ENCODE measurements at regions not wholly inside any gene's neighbourhood (a gene's known extent, or its start where the extent isn't known, plus 50 kb on each side); places are given as distances from the start of the nearest gene placed in this dataset.
"Not testable (repeated sequence)": the region's sequence is repeated elsewhere in the genome, so short reads cannot be mapped to it uniquely, and the experiment has no call there.

DNA sequence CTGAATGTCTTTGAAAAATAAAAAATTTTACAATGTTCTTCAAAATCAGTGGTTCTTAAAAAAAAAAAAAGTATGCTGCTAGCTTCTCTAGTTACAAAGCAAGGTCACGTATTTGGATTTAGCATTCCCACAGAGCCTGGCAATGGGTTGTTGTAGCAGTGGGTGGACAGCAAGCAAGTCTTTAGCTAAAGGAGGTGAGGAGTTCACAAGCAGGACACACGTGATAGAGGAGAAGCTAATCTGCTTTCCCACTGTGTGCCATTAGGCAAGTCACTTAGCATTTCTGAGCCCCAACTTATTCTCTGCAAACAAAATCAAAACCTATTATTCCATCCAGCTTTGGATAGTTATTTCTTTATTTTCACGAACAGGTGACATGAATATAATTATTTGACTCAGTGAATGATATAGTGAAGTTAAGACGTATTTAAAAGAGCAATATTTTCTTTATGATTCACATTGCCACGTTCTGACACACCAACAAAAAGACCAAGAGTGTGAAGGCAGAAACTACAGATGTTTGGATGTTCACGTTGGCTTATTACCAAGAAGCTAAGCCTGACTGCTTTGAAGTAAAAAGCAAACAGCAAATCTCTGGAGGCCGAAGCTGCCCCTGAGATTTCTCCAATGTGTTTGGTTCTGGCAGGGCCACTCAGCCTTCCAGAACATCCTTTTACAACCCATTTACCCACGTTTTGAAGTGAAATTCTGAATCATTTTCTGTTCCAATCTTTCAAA lies 612.1 kb upstream of the CDH6 start:
- no peak for DNase-seq

GRCh38 chr5:30574761-30575160 lies 618.7 kb upstream of the CDH6 start:
- DNase-seq, result no peak

- DNase-seq, result no peak
Observed at GRCh38 chr5:30572279-30572678, 621.2 kb upstream of the CDH6 start.

- no peak for DNase-seq
Observed at GRCh38 chr5:30561771-30562170, 631.7 kb upstream of the CDH6 start.

GRCh38 chr5:30551618-30552017 lies 641.9 kb upstream of the CDH6 start:
- DNase-seq, result no peak

- no peak for DNase-seq
Observed at GRCh38 chr5:30548580-30549305, 644.7 kb upstream of the CDH6 start.

DNA sequence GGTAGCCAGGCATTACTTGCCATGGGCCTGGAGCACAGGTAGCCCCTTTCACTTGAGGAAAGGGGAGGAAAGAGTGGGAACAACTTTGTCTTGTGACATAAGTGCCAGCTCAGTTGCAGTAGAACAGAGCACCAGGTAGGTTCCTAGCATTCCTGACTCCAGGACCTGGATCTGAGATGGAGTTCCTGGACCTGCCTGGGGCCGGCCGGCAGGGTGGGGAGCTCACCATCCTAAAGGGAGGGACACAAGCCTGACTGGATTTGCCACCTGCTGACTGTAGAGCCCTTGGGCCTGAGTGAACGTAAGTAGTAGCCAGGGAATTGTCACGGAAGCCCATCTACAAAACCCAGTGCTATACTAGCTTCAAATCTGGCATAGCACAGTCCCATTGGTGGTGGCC lies 653.3 kb upstream of the CDH6 start:
- DNase-seq, result no peak

GRCh38 chr5:30539004-30539634 lies 654.4 kb upstream of the CDH6 start:
- DNase-seq, result no peak

DNA sequence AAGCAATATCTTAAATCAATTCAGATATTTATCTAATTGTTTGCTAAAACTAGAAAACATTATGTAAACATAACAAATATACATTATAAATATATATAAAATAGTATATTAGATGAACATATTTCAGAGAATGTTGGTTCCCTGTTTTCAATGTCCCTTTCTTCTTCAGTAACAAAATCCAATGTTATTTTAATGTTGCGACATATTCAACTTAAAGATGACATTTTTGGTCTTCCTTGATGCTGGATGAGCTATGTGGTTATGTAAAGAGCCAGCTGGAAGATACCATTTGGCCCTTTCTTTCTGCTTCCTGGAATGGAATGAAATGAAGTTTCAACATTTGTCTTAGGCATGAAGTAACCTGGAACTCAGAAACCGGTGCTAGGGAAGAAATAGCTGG lies 668.1 kb upstream of the CDH6 start:
- no peak for DNase-seq

- DNase-seq, result no peak
Observed at GRCh38 chr5:30524428-30524827, 669.1 kb upstream of the CDH6 start.

DNA sequence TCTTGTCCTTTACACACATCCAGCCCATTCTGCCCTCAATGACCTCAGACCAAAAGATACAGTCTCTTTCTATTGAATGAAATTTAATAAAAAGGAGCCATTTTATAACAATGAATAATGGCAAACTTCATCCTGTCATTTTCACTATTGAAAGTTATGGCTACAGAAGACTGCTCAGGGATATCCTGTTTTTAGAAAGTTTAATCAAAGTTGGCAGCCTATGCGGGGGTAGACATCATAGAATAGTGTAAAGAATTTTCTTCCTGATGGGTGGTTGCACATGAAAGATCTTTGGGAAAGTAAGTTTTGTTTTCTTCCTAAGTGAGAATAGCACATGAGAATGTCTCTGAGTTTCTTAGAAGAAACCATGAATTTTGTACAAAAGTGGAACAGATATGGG lies 670.4 kb upstream of the CDH6 start:
- DNase-seq, result no peak

- no peak for DNase-seq
Observed at GRCh38 chr5:30505014-30505886, 688.2 kb upstream of the CDH6 start.

DNA sequence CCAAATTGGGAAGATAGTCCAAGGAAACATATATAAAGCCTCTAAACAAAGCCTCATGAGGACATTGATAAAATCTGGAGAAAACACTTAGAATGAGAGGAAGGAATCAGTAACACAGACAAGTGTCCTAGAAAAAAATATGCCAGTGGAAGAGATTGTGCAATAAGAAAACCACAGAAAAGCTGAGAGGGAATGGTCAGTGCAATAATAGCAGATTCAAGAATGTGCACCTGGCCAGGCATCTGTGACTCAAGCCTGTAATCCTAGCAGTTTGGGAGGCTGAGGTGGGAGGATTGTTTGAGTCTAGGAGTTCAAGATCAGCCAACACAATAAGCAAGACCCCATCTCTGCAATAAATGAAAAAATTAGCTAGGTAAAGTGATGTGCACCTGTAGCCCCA lies 691.2 kb upstream of the CDH6 start:
- DNase-seq, result no peak

DNA sequence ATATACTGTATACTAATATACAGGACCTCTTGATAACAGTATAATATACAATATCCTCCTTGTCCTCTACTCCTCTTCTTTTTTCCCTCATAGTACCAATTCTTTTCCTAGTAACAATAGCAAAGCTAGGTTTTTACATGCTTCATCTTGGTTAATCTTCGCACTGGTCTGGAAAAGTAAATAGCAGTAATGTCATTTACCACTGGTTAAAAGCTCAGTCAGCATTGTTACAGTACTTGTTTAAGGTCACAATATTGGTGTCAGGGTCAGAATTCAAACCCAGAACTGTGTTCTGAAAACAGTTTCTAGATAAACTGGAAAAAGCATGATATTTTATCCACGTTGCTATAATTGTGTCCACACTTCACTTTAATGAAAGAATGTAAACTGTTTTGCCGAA lies 692.4 kb upstream of the CDH6 start:
- DNase-seq, result no peak

- no peak for DNase-seq
Observed at GRCh38 chr5:30500513-30500912, 693.0 kb upstream of the CDH6 start.

- no peak for DNase-seq
Observed at GRCh38 chr5:30499402-30499801, 694.1 kb upstream of the CDH6 start.

- no peak for DNase-seq
Observed at GRCh38 chr5:30498972-30499371, 694.5 kb upstream of the CDH6 start.

DNA sequence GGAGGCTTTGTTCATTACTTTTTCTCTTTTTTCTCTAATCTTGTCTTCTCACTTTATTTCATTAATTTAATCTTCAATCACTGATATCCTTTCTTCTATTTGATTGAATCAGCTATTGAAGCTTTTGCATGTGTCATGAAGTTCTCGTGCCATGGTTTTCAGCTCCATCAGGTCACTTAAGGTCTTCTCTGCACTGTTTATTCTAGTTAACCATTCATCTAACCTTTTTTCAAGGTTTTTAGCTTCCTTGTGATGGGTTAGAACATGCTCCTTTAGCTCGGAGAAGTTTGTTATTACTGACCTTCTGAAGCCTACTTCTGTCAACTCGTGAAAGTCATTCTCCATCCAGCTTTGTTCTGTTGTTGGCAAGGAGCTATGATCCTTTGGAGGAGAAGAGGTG lies 695.0 kb upstream of the CDH6 start:
- DNase-seq, result not testable (repeated sequence)

- not testable (repeated sequence) for DNase-seq
Observed at GRCh38 chr5:30494113-30494512, 699.4 kb upstream of the CDH6 start.

DNA sequence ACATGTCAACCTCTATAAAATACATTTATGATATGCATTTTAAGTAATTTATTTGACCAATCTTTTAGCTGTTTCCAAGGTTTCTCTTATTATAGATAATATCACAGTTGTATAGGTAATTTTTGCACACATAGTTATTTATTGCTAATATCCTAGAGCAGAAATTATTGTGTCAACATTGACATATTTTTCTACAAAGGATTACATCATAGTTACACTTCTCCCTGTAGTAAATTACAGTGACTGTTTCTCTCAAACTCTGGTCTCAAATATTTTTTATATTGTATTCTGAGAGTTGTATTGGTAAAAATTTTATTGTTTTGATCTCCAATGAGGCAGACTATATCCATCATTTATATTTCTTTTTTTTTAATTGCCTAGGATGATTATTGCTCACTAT lies 714.4 kb upstream of the CDH6 start:
- DNase-seq, result no peak

GRCh38 chr5:30475429-30475828 lies 718.1 kb upstream of the CDH6 start:
- DNase-seq, result no peak

GRCh38 chr5:30469691-30470090 lies 723.8 kb upstream of the CDH6 start:
- no peak for DNase-seq

DNA sequence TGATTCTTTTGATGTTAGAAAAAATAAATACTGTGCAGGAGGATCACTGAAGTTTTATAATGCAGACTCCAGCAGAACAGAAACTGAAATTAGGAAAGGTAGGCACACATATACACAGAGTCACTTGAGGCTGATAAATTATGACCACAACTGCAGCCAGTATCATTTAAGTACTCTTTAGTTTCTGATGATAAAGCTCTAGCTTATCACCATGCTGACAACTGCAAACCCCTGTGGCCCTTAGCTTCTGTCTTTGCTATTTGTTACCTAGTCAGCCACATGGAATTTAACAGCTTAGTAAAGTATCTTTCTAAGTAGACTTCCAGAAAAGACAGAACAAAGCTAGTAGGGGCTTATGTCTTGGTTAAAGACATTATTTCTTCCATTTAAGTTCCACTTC lies 734.8 kb upstream of the CDH6 start:
- no peak for DNase-seq
